ENCODE measurements at regions not wholly inside any gene's neighbourhood (a gene's known extent, or its start where the extent isn't known, plus 50 kb on each side); places are given as distances from the start of the nearest gene placed in this dataset.

DNA sequence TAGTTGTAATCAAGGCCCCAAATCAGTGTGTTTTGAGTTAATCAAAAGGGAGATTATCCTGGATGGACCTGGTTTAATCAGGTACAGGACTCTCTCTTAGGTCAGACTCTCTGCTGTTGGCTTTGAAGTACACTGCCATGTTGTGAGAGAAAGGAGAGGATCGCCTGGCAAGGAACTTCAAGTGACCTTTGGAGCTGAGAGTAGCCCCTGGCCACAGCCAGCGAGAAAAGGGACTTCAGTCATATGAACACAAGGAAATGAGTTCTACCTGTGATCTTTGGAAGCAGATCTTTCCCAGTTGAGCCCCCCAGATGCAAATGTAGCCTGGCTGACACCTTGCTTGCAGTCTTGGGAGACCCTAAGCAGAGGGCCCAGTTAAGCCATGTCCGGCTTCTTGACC is 68.3 kb upstream of the CPM start:
- peaks cover 0 to 4% (median 2%) of the 10 kb centered on the region in 4 donors for H3K9me3 ChIP-seq
- TF ChIP-seq POLR2AphosphoS5 (IDR thresholded peaks at IDR 0.05) (no peak), CTCF (IDR thresholded peaks at IDR 0.05) (no peak), POLR2A (IDR thresholded peaks at IDR 0.05; ENCODE audit: low read depth) (no peak), EP300 (IDR thresholded peaks at IDR 0.05) (no peak)
- DNase-seq (ENCODE audit: extremely low spot score) = no peak
- H3K27ac ChIP-seq (replicated peaks in 1 of 4) = no peak overlapping the region
- intact Hi-C loops (cut with DNase I) = no loop called here
- H3K27me3 ChIP-seq = no peaks in the 10 kb centered on the region
- H3K4me1 ChIP-seq = peaks cover under 1 to 2% (median 1%) of the 10 kb centered on the region in 4 donors
- H3K36me3 ChIP-seq = no peaks in the 10 kb centered on the region
- H3K4me3 ChIP-seq = no peak overlapping the region
- 98% methylated on average over 3 of the region's 3 CpGs for WGBS

DNA sequence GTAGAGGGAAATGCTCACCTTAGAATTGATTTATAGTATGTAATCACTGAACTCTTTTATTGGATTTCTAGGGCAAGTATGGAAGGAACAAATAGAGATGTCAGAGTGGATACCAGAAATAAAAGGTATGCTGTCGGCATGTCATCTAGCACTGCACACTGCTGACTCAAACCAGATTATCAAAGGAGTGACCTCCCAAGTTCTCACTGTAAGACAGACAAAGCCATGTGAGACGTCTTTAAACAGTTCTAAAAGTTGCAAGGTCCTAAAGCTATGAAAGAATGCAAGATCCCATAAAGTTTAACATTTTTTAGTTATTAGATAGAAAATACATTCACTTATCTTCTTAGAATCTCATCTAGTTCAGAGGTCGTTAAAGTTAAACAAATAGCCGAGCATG is 70.0 kb upstream of the CPM start:
- Histone ChIP-seq H3K4me1 (peaks cover 14 to 19% (median 18%) of the 10 kb centered on the region in 4 donors), H3K4me3 (no peak overlapping the region), H3K27ac (replicated peaks in 1 of 4) (no peak overlapping the region), H3K36me3 (no peaks in the 10 kb centered on the region), H3K27me3 (no peaks in the 10 kb centered on the region), H3K9me3 (no peaks in the 10 kb centered on the region)
- 90% methylated on average over 4 of the region's 4 CpGs for WGBS
- TF ChIP-seq POLR2AphosphoS5 (IDR thresholded peaks at IDR 0.05) (no peak), CTCF (IDR thresholded peaks at IDR 0.05) (no peak), EP300 (IDR thresholded peaks at IDR 0.05) (no peak), POLR2A (IDR thresholded peaks at IDR 0.05; ENCODE audit: low read depth) (no peak)
- no peak for DNase-seq (ENCODE audit: extremely low spot score)
- intact Hi-C loops (cut with DNase I) = no loop called here

DNA sequence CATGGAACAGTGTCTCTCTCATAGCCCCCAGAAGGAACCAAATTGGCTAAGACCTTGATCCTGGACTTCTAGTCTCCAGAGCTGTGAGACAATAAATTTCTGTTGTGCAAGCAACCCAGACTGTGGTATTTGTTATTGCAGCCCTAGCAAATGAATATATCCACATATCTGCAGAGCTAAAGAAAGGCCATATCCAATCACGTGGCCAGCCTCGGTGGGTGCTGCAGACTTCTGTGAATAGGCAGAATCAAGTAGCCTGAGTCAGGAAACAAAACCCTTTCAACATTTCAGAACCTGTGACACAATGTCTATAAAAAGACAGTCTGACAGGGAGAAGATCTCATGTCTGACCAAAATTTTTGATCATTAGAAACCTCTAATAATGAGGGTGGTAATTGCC is 71.0 kb upstream of the CPM start:
- WGBS = 87% methylated on average over 2 of the region's 2 CpGs
- intact Hi-C loops (cut with DNase I) = no loop called here
- peaks cover 16 to 25% (median 22%) of the 10 kb centered on the region in 4 donors for H3K4me1 ChIP-seq

GRCh38 chr12:69007101-69007854 is 74.3 kb upstream of the CPM start:
- 27% methylated on average over 9 of the region's 9 CpGs for WGBS
- Histone ChIP-seq H3K27ac (replicated peaks in 1 of 4) (peak overlapping the region; percentile 46 to 66 (median 58)), H3K36me3 (no peaks in the 10 kb centered on the region), H3K9me3 (no peaks in the 10 kb centered on the region), H3K27me3 (no peaks in the 10 kb centered on the region), H3K4me1 (peaks cover 16 to 25% (median 22%) of the 10 kb centered on the region in 4 donors), H3K4me3 (peak overlapping the region in 3 of 4 donors; percentile 14 to 42 (median 15))
- intact Hi-C loops (cut with DNase I) = no loop called here
- no peak for TF ChIP-seq EP300 (IDR thresholded peaks at IDR 0.05)
- no peak for TF ChIP-seq POLR2A (IDR thresholded peaks at IDR 0.05; ENCODE audit: low read depth)
- TF ChIP-seq POLR2AphosphoS5 (IDR thresholded peaks at IDR 0.05) = peak in 1 of 2 donors; percentile 40
- peak; percentile 90 for DNase-seq (ENCODE audit: extremely low spot score)

More for the DNA sequence above, 71.0 kb upstream of the CPM start:
- Histone ChIP-seq H3K4me3 (no peak overlapping the region), H3K27me3 (no peaks in the 10 kb centered on the region), H3K36me3 (no peaks in the 10 kb centered on the region), H3K27ac (replicated peaks in 1 of 4) (no peak overlapping the region), H3K9me3 (no peaks in the 10 kb centered on the region)
- no peak for DNase-seq (ENCODE audit: extremely low spot score)
- no peak for TF ChIP-seq EP300 (IDR thresholded peaks at IDR 0.05)
- TF ChIP-seq POLR2A (IDR thresholded peaks at IDR 0.05; ENCODE audit: low read depth) = no peak
- TF ChIP-seq POLR2AphosphoS5 (IDR thresholded peaks at IDR 0.05) = no peak
- TF ChIP-seq CTCF (IDR thresholded peaks at IDR 0.05) = no peak

DNA sequence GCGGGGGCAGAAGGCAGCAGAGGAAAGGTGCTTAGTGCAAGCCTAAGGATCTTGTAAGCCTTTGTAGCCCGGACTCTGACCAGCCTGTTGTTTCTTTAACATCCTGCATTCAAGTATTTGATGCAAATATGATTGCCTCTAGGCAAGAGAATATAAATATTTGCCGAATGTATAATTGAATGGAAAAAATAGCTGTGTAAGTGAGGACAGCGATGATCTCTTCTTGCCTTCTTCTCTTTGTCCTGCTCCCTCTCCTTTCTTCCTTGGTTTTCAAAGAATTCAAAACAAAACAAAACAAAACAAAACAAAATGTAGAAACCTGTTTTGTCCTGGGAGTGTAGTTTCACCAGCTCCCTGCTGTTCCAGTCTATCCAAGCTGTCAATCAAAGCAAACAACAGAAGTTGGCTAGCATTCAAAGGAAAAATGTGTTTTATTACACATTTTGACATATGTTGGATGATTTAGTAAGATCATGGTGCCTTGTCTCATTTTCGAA is 74.9 kb upstream of the CPM start:
- Histone ChIP-seq H3K36me3 (no peaks in the 10 kb centered on the region), H3K4me3 (no peak overlapping the region), H3K27me3 (no peaks in the 10 kb centered on the region), H3K4me1 (peaks cover 16 to 25% (median 22%) of the 10 kb centered on the region in 4 donors), H3K27ac (replicated peaks in 1 of 4) (peak overlapping the region; percentile 46 to 66 (median 58)), H3K9me3 (no peaks in the 10 kb centered on the region)
- WGBS = 61% methylated on average over 5 of the region's 5 CpGs
- intact Hi-C loops (cut with DNase I) = no loop called here
- TF ChIP-seq POLR2AphosphoS5 (IDR thresholded peaks at IDR 0.05) (no peak), EP300 (IDR thresholded peaks at IDR 0.05) (no peak), POLR2A (IDR thresholded peaks at IDR 0.05; ENCODE audit: low read depth) (no peak), CTCF (IDR thresholded peaks at IDR 0.05) (no peak)
- no peak for DNase-seq (ENCODE audit: extremely low spot score)

All from esophagus muscularis mucosa (tissue), 4 donors.